ENCODE measurements at regions not wholly inside any gene's neighbourhood (a gene's known extent, or its start where the extent isn't known, plus 50 kb on each side); places are given as distances from the start of the nearest gene placed in this dataset.

- TF ChIP-seq CTCF (IDR thresholded peaks at IDR 0.05), result no peak
- TF ChIP-seq POLR2A (IDR thresholded peaks at IDR 0.05), result no peak
- Histone ChIP-seq H3K36me3 (no peaks in the 10 kb centered on the region), H3K4me3 (peak overlapping the region in 2 of 4 donors; percentile 22 to 44), H3K27me3 (no peaks in the 10 kb centered on the region), H3K4me1 (no peaks in the 10 kb centered on the region), H3K27ac (peak overlapping the region in 1 of 4 donors; percentile 29), H3K9me3 (no peaks in the 10 kb centered on the region)
- DNase-seq, result no peak
- intact Hi-C loops (cut with DNase I), result no loop called here
- WGBS, 2 donors, result 60 to 64% methylated on average over 3 of the region's 3 CpGs
Measured at GRCh38 chr4:163611182-163611581, 116.7 kb downstream of the TMA16 start.

- WGBS, 2 donors, result 45 to 52% methylated on average over 2 of the region's 2 CpGs
Measured at GRCh38 chr4:163611784-163612445, 117.4 kb downstream of the TMA16 start.

GRCh38 chr4:163612762-163613161 is 118.3 kb downstream of the TMA16 start:
- H3K27ac ChIP-seq, result peak overlapping the region in 3 of 4 donors; percentile 13 to 30 (median 29)
- intact Hi-C loops (cut with DNase I), result no loop called here
- peak overlapping the region in 2 of 4 donors; percentile 22 to 44 for H3K4me3 ChIP-seq
- DNase-seq, result no peak
- no peaks in the 10 kb centered on the region for H3K9me3 ChIP-seq
- H3K4me1 ChIP-seq, result no peaks in the 10 kb centered on the region
- H3K27me3 ChIP-seq, result no peaks in the 10 kb centered on the region
- no peak for TF ChIP-seq CTCF (IDR thresholded peaks at IDR 0.05)
- TF ChIP-seq POLR2A (IDR thresholded peaks at IDR 0.05), result peak in 1 of 4 donors; percentile 13
- H3K36me3 ChIP-seq, result no peaks in the 10 kb centered on the region

More at GRCh38 chr4:163611784-163612445, 117.4 kb downstream of the TMA16 start:
- no peaks in the 10 kb centered on the region for H3K36me3 ChIP-seq
- H3K4me1 ChIP-seq, result no peaks in the 10 kb centered on the region
- DNase-seq, result no peak
- H3K27ac ChIP-seq, result peak overlapping the region in 3 of 4 donors; percentile 19 to 44 (median 29)
- TF ChIP-seq CTCF (IDR thresholded peaks at IDR 0.05) (no peak), POLR2A (IDR thresholded peaks at IDR 0.05) (no peak)
- H3K4me3 ChIP-seq, result peak overlapping the region in 3 of 4 donors; percentile 6 to 44 (median 22)
- H3K27me3 ChIP-seq, result no peaks in the 10 kb centered on the region
- intact Hi-C loops (cut with DNase I), result no loop called here
- H3K9me3 ChIP-seq, result no peaks in the 10 kb centered on the region

GRCh38 chr4:163613383-163613782 is 118.9 kb downstream of the TMA16 start:
- no peaks in the 10 kb centered on the region for H3K4me1 ChIP-seq
- H3K4me3 ChIP-seq, result peak overlapping the region in 2 of 4 donors; percentile 22 to 44
- H3K9me3 ChIP-seq, result no peaks in the 10 kb centered on the region
- DNase-seq, result no peak
- peak overlapping the region in 2 of 4 donors; percentile 29 to 70 for H3K27ac ChIP-seq
- H3K36me3 ChIP-seq, result no peaks in the 10 kb centered on the region
- intact Hi-C loops (cut with DNase I), result no loop called here
- WGBS, 2 donors, result 57 to 62% methylated on average over 3 of the region's 3 CpGs
- H3K27me3 ChIP-seq, result no peaks in the 10 kb centered on the region
- TF ChIP-seq CTCF (IDR thresholded peaks at IDR 0.05), result no peak

GRCh38 chr4:163614866-163615265 is 120.4 kb downstream of the TMA16 start:
- no peaks in the 10 kb centered on the region for H3K9me3 ChIP-seq
- DNase-seq, result no peak
- no peaks in the 10 kb centered on the region for H3K36me3 ChIP-seq
- WGBS, 2 donors, result 61 to 80% methylated on average over 3 of the region's 3 CpGs
- H3K27me3 ChIP-seq, result no peaks in the 10 kb centered on the region
- no peaks in the 10 kb centered on the region for H3K4me1 ChIP-seq
- TF ChIP-seq CTCF (IDR thresholded peaks at IDR 0.05) (no peak), POLR2A (IDR thresholded peaks at IDR 0.05) (no peak)
- no peak overlapping the region for H3K27ac ChIP-seq
- no peak overlapping the region for H3K4me3 ChIP-seq
- intact Hi-C loops (cut with DNase I), result no loop called here
